HCT116 (cell line): ENCODE measurements at regions not wholly inside any gene's neighbourhood (a gene's known extent, or its start where the extent isn't known, plus 50 kb on each side); places are given as distances from the start of the nearest gene placed in this dataset.

Experiments used
- CBX3 ChIP-seq: IDR thresholded peaks from 2 replicates; pipeline ENCODE4 v1.6.1; 2012; ENCODE audit warnings: low read depth
- CEBPB ChIP-seq: IDR thresholded peaks from 2 replicates; pipeline ENCODE4 v1.6.1; 2012; ENCODE audit warnings: low read depth
- EZH2 ChIP-seq: fragments of 200-600 bp; sonication (generic); IDR thresholded peaks from 2 replicates; pipeline ENCODE4 v1.6.1; 2017; ENCODE audit warnings: antibody characterized with exemption, mixed run types
- EZH2phosphoT487 ChIP-seq: fragments of 200-600 bp; IDR thresholded peaks from 2 replicates; pipeline ENCODE4 v1.6.1; 2018; ENCODE audit warnings: antibody characterized with exemption, borderline replicate concordance
- MAX ChIP-seq: IDR thresholded peaks from 2 replicates; pipeline ENCODE4 v1.6.1; 2012
- POLR2A ChIP-seq: IDR thresholded peaks from 2 replicates; pipeline ENCODE4 v1.7.0; 2011; ENCODE audit warnings: borderline replicate concordance; ENCODE audit not compliant: insufficient read depth, insufficient read length; ENCODE audit errors: extremely low read depth
- RAD21 ChIP-seq: IDR thresholded peaks from 2 replicates; pipeline ENCODE4 v1.6.1; 2012; ENCODE audit warnings: low read depth, mild to moderate bottlenecking
- SIN3A ChIP-seq: IDR thresholded peaks from 2 replicates; pipeline ENCODE4 v1.6.1; 2012; ENCODE audit warnings: low read depth
- SRF ChIP-seq: IDR thresholded peaks from 2 replicates; pipeline ENCODE4 v1.6.1; 2012; ENCODE audit warnings: low read depth
- ZBTB33 ChIP-seq: IDR thresholded peaks from 2 replicates; pipeline ENCODE4 v1.6.1; 2011; ENCODE audit warnings: mild to moderate bottlenecking, low read length, moderate library complexity; ENCODE audit not compliant: insufficient replicate concordance; ENCODE audit errors: extremely low read depth
- ZFX ChIP-seq: fragments of 450-650 bp; IDR thresholded peaks from 2 replicates; pipeline ENCODE4 v1.6.1; 2017
- ZNF274 ChIP-seq: fragments of 200-500 bp; sonication (Bioruptor generic); IDR thresholded peaks from 2 replicates; pipeline ENCODE4 v1.6.1; 2014; ENCODE audit warnings: mild to moderate bottlenecking, low read depth, low read length, inconsistent platforms
- TF ChIP-seq, protein P1 (sequence below), 3 experiments: fragments of 200-600 bp in 1 of 3; sonication (generic) in 1 of 3; IDR thresholded peaks in 2 of 3; conservative IDR thresholded peaks in 1 of 3; 2 replicates each; pipeline ENCODE4 v1.5.1; 2012 to 2017; ENCODE audit warnings: low read depth in 2 of 3, low read length in 2 of 3, antibody characterized with exemption in 1 of 3, borderline replicate concordance in 1 of 3, control low read depth in 1 of 3, mild to moderate bottlenecking in 1 of 3, mixed read lengths in 1 of 3, mixed run types in 1 of 3, moderate library complexity in 1 of 3; ENCODE audit not compliant: insufficient read depth in 1 of 3

DNA sequence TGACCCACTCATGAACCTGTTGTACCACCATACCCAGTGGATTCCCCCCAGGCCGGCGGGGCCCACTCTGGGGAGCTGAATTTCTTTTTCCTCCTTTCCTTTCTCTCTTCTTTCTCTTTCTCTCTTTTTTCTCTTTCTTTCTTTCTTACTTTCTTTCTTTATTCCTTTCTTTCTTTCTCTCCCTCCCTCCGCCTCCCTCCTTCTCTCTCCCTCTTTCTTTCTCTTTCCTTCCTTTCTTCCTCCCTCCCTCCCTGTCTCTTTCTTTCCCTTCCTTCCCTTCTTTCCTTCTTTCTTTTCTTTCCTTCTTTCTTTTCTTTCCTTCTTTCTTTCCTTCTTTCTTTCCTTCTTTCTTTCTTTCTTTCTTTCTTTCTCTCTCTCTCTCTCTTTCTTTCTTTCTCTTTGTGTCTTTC lies 327.7 kb downstream of the ZNF536 start:
- TF ChIP-seq EZH2phosphoT487, result no peak
- no peak for TF ChIP-seq MAX
- TF ChIP-seq, protein P1, sequence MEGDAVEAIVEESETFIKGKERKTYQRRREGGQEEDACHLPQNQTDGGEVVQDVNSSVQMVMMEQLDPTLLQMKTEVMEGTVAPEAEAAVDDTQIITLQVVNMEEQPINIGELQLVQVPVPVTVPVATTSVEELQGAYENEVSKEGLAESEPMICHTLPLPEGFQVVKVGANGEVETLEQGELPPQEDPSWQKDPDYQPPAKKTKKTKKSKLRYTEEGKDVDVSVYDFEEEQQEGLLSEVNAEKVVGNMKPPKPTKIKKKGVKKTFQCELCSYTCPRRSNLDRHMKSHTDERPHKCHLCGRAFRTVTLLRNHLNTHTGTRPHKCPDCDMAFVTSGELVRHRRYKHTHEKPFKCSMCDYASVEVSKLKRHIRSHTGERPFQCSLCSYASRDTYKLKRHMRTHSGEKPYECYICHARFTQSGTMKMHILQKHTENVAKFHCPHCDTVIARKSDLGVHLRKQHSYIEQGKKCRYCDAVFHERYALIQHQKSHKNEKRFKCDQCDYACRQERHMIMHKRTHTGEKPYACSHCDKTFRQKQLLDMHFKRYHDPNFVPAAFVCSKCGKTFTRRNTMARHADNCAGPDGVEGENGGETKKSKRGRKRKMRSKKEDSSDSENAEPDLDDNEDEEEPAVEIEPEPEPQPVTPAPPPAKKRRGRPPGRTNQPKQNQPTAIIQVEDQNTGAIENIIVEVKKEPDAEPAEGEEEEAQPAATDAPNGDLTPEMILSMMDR (IDR thresholded peaks at IDR 0.05 in 2 of 3, conservative IDR thresholded peaks at IDR 0.05 in 1 of 3; ENCODE audit: borderline replicate concordance in 1 of 3, insufficient read depth in 1 of 3, low read depth in 2 of 3, low read length in 2 of 3), result no peak
- TF ChIP-seq ZBTB33, result no peak
- no peak for TF ChIP-seq ZFX
- no peak for TF ChIP-seq SIN3A
- TF ChIP-seq ZNF274, result no peak
- no peak for TF ChIP-seq SRF
- no peak for TF ChIP-seq CEBPB
- TF ChIP-seq POLR2A, result no peak
- TF ChIP-seq EZH2, result no peak
- TF ChIP-seq RAD21, result no peak
- TF ChIP-seq CBX3, result no peak
